Astrocyte (in vitro differentiated cells and primary cell): ENCODE measurements at regions not wholly inside any gene's neighbourhood (a gene's known extent, or its start where the extent isn't known, plus 50 kb on each side); places are given as distances from the start of the nearest gene placed in this dataset.

ENCODE experiments used
- CTCF ChIP-seq: IDR thresholded peaks from 2 replicates; pipeline ENCODE4 v1.5.1; 2011; ENCODE audit warnings: low read depth, mild to moderate bottlenecking, inconsistent platforms, low read length, moderate library complexity; ENCODE audit not compliant: insufficient read depth
- EZH2 ChIP-seq: IDR thresholded peaks from 2 replicates; pipeline ENCODE4 v1.6.1; 2012; ENCODE audit warnings: mild to moderate bottlenecking, low read length, inconsistent platforms; ENCODE audit not compliant: insufficient read depth

GRCh38 chr5:167332309-167332708, 959.1 kb upstream of the WWC1 start:
- TF ChIP-seq CTCF = no peak
- TF ChIP-seq EZH2 = no peak
